Dendritic cell treated with granulocyte-macrophage colony-stimulating factor and Interleukin-4, amounts not matched to agents 40 ng/mL and 50 ng/mL, for 4 days (primary cell): ENCODE measurements at regions not wholly inside any gene's neighbourhood (a gene's known extent, or its start where the extent isn't known, plus 50 kb on each side); places are given as distances from the start of the nearest gene placed in this dataset.

ENCODE experiments used
- H3K27ac Mint-ChIP-seq: one replicate; pipeline ENCODE4 v1.8.0; 2022; ENCODE audit warnings: mild to moderate bottlenecking, mixed read lengths
- H3K27me3 Mint-ChIP-seq: one replicate; pipeline ENCODE4 v1.8.0; 2022; ENCODE audit warnings: mild to moderate bottlenecking, mixed read lengths
- H3K36me3 Mint-ChIP-seq: one replicate; pipeline ENCODE4 v1.8.0; 2022; ENCODE audit warnings: low read depth, mixed read lengths
- H3K4me1 Mint-ChIP-seq: one replicate; pipeline ENCODE4 v1.8.0; 2022; ENCODE audit warnings: low read depth, mixed read lengths
- H3K4me3 Mint-ChIP-seq: one replicate; pipeline ENCODE4 v1.8.0; 2022; ENCODE audit warnings: mild to moderate bottlenecking, moderate library complexity, mixed read lengths
- H3K9me3 Mint-ChIP-seq: one replicate; pipeline ENCODE4 v1.8.0; 2022; ENCODE audit warnings: mixed read lengths
- intact Hi-C: fragments of 100-400 bp; cut with micrococcal nuclease; formaldehyde crosslinking; loops from one replicate; pipeline ENCODE4 v1.15.0; 2022

DNA sequence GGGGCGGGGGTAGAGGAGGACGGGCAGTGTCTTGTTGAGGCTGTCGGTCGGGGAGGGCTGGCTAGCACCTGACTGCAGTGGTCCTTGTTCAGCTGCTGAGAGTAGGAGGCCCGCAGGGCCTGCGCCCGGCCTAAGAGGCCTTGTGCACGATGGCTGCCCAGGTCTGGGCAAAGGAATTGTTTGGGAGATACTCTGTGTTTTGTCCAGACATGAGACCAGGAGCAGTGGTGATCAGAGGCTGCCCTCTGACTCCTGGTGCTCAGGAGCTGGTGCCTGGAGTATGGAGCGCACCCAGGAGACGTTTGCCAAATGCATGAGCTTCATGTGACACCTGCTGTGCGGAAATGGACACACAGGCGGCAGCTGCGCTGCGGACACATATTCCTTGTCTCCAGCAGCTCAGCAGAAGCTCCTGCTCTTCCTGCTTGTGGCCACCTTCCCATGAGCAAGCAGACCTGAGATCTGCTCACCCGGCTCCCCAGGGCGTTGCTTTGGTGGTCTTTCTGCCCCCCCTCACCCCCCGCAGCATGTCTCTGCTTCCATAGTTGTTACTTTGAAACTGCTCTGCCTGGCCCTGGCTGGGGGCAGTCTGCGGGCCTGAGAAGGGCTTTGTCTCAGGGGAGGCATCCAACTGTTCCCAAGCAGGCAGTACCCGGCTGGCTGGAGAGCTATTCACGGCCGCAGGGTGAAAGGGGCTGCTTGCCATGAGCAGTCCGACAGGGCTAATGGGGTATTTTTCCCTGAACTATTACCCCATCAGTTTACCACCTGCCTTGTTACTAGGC, 163.9 kb downstream of the TEX29 start:
- Mint-ChIP-seq H3K36me3 (no peaks in the 10 kb centered on the region), H3K4me3 (no peak overlapping the region), H3K27me3 (peaks cover 3% of the 10 kb centered on the region), H3K4me1 (no peaks in the 10 kb centered on the region), H3K9me3 (peaks cover 30% of the 10 kb centered on the region), H3K27ac (no peak overlapping the region)
- intact Hi-C loops: no loop called here

DNA sequence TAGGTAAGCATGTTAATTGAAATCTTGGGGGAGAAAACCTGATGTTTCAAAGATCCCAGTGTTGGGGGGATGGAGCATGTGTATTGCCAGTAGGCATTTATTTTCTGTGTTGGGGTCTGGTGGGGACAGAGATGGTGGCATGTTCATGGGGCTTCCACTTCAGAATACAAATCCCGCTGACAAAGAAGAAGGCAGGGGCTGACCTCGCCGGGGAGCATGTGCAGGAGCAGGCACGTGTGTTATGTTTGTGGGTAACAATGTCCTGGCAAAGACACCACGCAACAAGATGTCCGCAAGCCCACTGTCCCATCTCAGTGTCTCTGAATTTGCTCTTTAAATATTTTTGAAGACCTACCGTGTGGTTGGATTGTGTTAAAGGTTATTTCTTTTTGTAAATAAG, 164.5 kb downstream of the TEX29 start:
- Mint-ChIP-seq H3K27me3 (peaks cover 3% of the 10 kb centered on the region), H3K36me3 (no peaks in the 10 kb centered on the region), H3K9me3 (peaks cover 30% of the 10 kb centered on the region), H3K27ac (no peak overlapping the region), H3K4me3 (no peak overlapping the region), H3K4me1 (no peaks in the 10 kb centered on the region)
- intact Hi-C loops: no loop called here

DNA sequence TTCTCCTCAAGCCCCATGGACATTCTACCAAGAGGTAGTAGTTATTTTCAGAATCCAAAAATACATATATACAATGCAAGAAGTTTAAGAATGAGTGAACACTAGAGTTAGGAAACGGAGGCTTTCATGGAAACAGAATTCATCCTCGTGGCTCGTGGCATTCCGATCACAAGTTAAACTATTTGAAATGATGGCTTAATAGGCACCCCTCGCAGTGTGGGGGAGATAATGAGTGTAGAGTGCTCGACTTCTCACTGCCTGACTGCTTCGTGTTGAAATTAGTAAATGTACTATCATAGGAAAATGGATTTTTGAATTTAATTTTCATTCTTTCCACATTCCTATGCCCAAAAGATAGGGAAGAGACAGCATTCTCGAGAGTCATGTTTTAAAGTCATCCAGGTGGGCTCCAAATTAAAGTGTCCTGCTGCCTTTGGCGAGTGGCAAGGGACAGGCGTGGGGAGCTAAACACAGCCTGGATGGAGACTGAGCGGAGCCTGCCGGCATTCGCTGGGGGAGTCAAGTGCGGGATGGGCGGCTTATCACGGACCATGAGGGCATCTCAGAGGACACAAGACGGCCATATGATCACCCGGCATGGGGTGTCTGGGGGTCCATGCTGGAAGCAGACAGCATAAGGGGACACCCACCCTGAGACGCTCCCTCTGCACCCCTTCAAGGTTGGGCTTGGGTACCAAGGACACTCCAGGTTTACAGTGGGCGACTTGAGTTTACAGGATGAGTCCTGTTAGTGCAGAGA, 165.2 kb downstream of the TEX29 start:
- Mint-ChIP-seq H3K27me3 (peaks cover 3% of the 10 kb centered on the region), H3K9me3 (peaks cover 30% of the 10 kb centered on the region), H3K36me3 (no peaks in the 10 kb centered on the region), H3K27ac (no peak overlapping the region), H3K4me1 (no peaks in the 10 kb centered on the region), H3K4me3 (no peak overlapping the region)
- intact Hi-C loops: no loop called here

DNA sequence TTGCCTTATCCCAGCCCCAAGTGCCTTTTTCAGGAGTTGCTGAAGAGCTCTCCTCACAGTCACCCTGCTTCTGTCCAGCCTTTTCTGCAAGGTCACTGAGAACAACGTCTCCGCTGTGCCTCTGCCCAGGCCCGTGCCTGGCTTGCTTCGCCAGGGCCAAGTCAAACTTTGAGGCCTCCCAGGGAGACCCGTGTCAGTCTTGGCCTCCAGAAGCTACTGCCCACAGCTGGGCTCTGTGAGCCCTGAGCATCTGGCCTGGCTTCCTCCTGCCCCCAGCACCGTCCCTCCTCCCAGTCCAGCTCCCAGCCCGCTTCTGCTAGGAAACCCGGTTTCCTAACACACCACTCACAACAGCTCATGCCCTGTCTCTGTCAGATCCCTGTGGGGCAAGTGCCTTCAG, 165.9 kb downstream of the TEX29 start:
- Mint-ChIP-seq H3K27me3 (peaks cover 3% of the 10 kb centered on the region), H3K36me3 (no peaks in the 10 kb centered on the region), H3K4me1 (no peaks in the 10 kb centered on the region), H3K9me3 (peaks cover 30% of the 10 kb centered on the region), H3K4me3 (no peak overlapping the region), H3K27ac (no peak overlapping the region)
- intact Hi-C loops: no loop called here

DNA sequence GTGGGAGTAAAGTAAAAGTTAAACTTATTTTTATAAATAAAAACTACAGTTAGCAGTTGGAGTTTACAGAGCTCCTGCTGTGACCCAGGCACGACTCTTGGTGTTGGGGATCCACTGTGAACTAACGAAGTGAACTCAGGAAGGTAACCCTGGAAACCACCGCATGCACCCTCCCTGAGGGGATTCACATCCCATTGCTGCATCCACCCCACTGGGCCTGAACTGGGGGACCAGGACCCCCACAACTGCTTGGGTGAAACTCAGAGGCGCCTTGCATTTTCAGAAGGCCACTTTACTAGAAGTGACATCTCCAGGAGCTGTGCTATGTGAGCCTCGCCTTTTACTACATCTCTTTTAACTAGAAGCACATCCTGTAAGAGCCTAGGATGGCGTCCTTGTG, 166.4 kb downstream of the TEX29 start:
- H3K4me1 Mint-ChIP-seq: no peaks in the 10 kb centered on the region
- no peaks in the 10 kb centered on the region for H3K36me3 Mint-ChIP-seq
- intact Hi-C loops: no loop called here

DNA sequence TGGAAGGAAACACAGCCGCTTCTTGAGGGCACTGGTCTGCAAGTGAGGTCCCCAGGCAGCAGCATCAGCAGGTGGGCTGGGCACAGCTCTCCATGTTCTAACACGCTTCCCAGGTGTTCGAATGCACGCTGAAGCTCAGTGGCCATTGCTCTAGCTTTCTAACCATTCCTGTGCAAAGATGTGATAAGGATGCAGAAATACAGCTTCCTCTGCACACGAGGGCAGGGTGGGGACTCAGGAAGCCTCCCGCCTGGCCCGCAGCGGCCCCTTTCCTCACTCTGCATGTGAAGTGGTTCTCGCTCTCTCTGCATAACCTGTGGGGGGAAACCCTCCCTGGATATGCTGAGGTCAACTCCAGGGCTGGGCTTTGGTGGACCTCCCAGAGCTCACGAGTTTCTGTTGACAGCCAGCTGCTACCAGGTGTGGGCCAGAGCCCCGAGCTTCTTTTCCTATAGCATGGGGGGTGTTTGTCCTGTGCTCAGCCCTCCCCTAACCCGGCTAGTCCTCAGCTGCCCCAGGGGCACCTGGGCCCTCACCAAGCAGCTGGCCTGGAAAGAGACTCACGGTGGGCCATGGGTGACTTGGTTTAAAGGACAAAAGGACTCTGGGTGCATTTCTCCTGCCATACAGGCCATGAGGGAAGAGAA, 168.2 kb downstream of the TEX29 start:
- intact Hi-C loops: no loop called here
- no peaks in the 10 kb centered on the region for H3K36me3 Mint-ChIP-seq
- no peak overlapping the region for H3K27ac Mint-ChIP-seq
- H3K4me3 Mint-ChIP-seq: no peak overlapping the region
- H3K4me1 Mint-ChIP-seq: no peaks in the 10 kb centered on the region
- H3K9me3 Mint-ChIP-seq: peaks cover 30% of the 10 kb centered on the region
- peaks cover 3% of the 10 kb centered on the region for H3K27me3 Mint-ChIP-seq

More for the DNA sequence above, 166.4 kb downstream of the TEX29 start:
- Mint-ChIP-seq H3K9me3 (peaks cover 30% of the 10 kb centered on the region), H3K4me3 (no peak overlapping the region), H3K27me3 (peaks cover 3% of the 10 kb centered on the region), H3K27ac (no peak overlapping the region)

DNA sequence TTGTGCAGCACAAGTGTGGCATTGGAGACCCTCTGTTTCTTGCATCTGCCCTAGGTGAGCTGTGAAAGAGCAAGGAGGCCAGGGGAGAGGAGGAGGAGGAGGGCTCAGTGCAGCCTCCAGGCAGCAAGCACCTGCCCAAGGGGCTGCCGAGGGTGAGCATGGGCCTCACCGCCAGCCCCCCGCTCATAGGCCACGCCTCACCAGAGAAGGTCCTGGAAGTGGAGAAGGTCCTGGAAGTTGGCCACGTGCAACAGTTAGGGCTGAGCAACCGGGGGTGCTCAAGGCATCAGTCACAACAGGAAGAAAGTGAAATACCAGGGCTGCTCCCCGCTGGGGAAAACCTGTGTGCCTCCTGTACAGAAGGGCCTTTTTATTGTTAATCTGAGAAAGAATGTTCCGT, 168.9 kb downstream of the TEX29 start:
- Mint-ChIP-seq H3K27ac (no peak overlapping the region), H3K36me3 (no peaks in the 10 kb centered on the region), H3K27me3 (peaks cover 3% of the 10 kb centered on the region), H3K4me3 (no peak overlapping the region), H3K4me1 (no peaks in the 10 kb centered on the region), H3K9me3 (peaks cover 30% of the 10 kb centered on the region)
- intact Hi-C loops: no loop called here

DNA sequence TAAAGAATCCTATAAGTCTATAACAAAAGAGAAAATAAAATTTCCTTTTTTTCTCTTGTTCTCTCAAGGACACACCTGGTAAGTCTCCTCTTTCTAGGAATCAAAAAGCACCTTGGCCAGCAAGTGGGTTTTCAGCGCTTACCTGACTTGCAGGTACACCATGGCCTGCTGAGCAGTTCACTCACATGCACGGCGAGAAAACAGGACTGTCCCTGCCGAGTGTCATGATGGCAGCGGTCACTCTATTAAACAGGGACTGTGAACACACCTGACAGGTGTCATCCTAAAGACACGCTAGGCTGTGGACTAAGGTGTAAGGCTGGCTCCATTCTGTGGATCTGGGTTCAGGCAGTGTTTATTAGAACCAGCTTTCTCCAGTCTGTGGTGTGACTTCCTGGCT, 170.2 kb downstream of the TEX29 start:
- H3K27me3 Mint-ChIP-seq: peaks cover 3% of the 10 kb centered on the region
- H3K9me3 Mint-ChIP-seq: peaks cover 30% of the 10 kb centered on the region
- no peaks in the 10 kb centered on the region for H3K36me3 Mint-ChIP-seq
- no peaks in the 10 kb centered on the region for H3K4me1 Mint-ChIP-seq
- H3K4me3 Mint-ChIP-seq: no peak overlapping the region
- H3K27ac Mint-ChIP-seq: no peak overlapping the region
- intact Hi-C loops: no loop called here

DNA sequence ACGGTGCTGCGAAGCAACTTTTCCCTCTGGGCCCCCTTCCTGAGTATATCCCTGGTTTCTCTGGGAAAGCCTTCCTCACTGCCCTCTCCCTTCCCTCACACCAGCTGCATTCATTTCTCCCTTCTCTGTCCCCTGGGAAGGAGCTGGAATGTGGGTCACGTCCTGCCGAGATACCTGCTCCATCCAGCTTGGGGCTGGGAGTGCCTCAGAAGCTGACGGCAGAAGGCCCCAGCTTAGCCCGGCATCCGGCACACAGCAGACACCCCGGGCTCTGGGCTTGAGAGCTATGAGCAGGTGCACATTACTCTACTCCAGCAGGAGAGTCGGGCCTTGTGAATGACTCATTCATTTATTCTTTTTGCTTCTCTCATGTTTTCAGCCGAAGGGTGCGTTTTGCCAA, 170.6 kb downstream of the TEX29 start:
- Mint-ChIP-seq H3K36me3 (no peaks in the 10 kb centered on the region), H3K4me3 (no peak overlapping the region), H3K27me3 (peaks cover 3% of the 10 kb centered on the region), H3K9me3 (peaks cover 29% of the 10 kb centered on the region), H3K4me1 (no peaks in the 10 kb centered on the region), H3K27ac (no peak overlapping the region)
- intact Hi-C loops: no loop called here

DNA sequence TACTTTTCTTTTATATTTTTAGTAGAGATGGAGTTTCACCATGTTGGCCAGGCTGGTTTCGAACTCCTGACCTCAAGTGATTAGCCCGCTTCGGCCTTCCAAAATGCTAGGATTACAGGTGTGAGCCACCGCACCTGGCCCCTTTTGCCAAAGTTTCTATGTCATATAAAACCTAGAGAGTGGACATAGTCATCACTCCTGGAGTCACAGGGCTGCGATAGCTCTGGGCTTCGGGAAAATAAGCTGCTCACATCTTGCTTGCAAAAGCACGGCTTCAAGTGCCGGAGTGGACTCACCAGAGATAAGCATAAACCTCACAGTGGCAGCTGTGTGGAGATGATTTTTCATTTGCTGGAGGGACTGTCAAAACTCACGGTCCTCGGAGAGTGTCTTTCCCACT, 171.2 kb downstream of the TEX29 start:
- Mint-ChIP-seq H3K27ac (no peak overlapping the region), H3K4me1 (no peaks in the 10 kb centered on the region), H3K9me3 (peaks cover 23% of the 10 kb centered on the region), H3K27me3 (peaks cover 3% of the 10 kb centered on the region), H3K4me3 (no peak overlapping the region), H3K36me3 (no peaks in the 10 kb centered on the region)
- intact Hi-C loops: no loop called here

DNA sequence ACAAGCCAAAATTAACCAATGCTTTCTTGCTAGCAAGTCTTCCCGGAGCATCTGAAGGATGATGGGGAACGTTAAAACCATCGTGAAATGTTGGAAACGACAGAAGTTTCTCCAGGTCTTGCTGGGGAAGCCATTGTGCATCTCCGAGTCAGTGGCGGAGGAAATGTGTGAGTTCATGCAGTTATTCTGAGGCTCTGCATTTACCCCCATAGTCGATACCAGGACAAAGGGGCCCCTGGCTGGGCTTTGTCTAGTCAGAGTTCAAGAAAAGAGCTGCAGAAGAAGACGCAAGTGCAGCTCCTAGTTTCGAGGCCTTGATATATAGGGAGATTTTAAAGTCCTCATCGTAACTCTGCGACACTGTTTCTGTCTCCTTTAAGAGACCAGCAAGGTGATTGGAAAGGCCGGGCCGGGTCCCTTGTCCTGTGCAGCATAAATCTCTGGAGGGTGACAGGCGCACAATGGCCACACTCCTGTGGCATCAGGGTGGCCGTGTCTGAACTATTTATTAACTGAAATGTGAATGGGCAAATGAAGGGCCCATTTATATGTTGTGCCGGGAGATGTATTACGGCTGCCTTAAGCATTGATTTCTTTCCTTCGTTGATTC, 172.0 kb downstream of the TEX29 start:
- no peak overlapping the region for H3K27ac Mint-ChIP-seq
- H3K27me3 Mint-ChIP-seq: peaks cover 3% of the 10 kb centered on the region
- H3K4me3 Mint-ChIP-seq: no peak overlapping the region
- H3K4me1 Mint-ChIP-seq: no peaks in the 10 kb centered on the region
- peaks cover 15% of the 10 kb centered on the region for H3K9me3 Mint-ChIP-seq
- H3K36me3 Mint-ChIP-seq: no peaks in the 10 kb centered on the region
- intact Hi-C loops: no loop called here

DNA sequence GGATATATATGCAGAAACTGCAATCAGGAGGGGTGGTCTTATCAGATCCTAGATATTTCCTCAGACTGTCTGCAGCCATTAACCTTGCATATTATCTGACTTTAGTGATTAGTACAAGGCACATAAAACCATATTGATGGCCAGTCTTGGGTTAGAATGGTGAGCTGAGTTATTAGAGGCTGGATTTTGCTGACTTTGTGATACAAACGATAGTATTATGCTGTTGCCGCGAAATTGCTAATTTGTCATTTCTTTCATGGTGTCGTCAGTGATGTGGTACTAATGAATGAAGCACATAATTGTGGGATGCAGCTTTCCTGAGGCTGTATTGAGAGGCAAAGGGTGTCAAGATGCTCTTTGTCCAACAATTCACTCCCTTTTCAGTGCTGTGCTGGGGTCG, 172.5 kb downstream of the TEX29 start:
- Mint-ChIP-seq H3K36me3 (no peaks in the 10 kb centered on the region), H3K27me3 (peaks cover 3% of the 10 kb centered on the region), H3K9me3 (peaks cover 10% of the 10 kb centered on the region), H3K4me1 (no peaks in the 10 kb centered on the region), H3K4me3 (no peak overlapping the region), H3K27ac (no peak overlapping the region)
- intact Hi-C loops: no loop called here

DNA sequence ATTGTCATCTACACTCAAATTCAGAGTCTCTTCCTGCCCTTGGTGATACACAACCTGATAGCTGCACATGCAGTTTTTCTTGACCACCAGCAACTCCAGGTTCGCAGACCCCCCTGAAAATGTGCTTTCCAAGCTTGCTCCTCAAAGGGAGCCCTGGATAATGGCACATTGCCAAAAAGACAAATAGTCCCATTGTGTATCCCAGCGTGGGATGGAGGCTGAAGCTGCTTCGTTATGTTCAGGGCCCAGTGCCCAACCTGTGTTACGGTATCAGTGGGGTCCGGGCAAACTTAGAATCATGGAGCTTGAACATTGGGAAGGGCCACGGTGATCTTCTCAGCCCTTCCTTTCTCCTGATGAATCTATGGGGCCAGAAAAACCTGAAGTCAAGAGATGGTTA, 173.0 kb downstream of the TEX29 start:
- H3K4me1 Mint-ChIP-seq: no peaks in the 10 kb centered on the region
- intact Hi-C loops: no loop called here
- H3K4me3 Mint-ChIP-seq: no peak overlapping the region
- peaks cover 5% of the 10 kb centered on the region for H3K9me3 Mint-ChIP-seq
- no peak overlapping the region for H3K27ac Mint-ChIP-seq
- H3K27me3 Mint-ChIP-seq: peaks cover 3% of the 10 kb centered on the region
- no peaks in the 10 kb centered on the region for H3K36me3 Mint-ChIP-seq

DNA sequence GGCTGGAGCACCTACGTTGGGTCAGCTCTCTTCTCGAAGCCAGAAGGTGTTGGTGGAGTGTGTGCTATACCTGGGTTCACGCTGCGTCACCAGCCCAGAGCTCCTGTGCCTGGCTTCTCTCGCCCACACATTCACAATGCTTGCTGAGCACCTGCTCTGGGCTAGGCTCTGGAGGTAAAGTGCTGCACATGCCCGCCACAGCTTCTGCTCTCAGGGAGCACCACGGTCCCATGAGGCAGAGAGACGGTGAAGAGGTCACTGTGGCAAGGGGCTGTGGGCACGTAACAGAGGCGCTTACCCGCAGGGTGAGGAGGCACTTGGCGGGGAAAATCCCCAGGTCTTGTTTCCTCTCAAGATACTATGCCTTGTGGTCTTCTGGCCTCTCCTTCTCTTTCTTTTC, 174.2 kb downstream of the TEX29 start:
- H3K36me3 Mint-ChIP-seq: no peaks in the 10 kb centered on the region
- no peak overlapping the region for H3K4me3 Mint-ChIP-seq
- H3K27me3 Mint-ChIP-seq: no peaks in the 10 kb centered on the region
- H3K4me1 Mint-ChIP-seq: no peaks in the 10 kb centered on the region
- H3K9me3 Mint-ChIP-seq: no peaks in the 10 kb centered on the region
- intact Hi-C loops: no loop called here
- no peak overlapping the region for H3K27ac Mint-ChIP-seq
